ENCODE measurements at regions not wholly inside any gene's neighbourhood (a gene's known extent, or its start where the extent isn't known, plus 50 kb on each side); places are given as distances from the start of the nearest gene placed in this dataset.

DNA sequence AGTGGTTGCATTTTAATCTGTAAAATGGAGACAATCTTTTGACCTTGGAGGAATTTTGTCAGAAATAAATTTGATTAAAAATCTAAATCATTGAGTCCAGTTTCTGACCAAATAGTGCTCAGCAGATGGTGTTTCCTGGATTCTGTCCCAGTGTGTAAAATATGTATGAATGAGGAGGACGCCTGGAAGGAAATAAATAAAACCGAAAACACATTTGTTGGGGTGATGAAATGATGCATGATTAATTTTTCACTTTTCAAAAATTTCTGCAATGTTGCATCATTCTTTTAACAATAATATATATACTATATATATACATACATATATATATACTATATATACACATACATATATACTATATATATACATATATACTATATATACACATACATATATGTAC lies 261.1 kb upstream of the TRIB2 start:
- Histone ChIP-seq H3K27ac (no peak overlapping the region), H3K36me3 (no peaks in the 10 kb centered on the region), H3K4me1 (peaks cover 17% of the 10 kb centered on the region), H3K9me3 (no peaks in the 10 kb centered on the region), H3K4me3 (no peak overlapping the region), H3K27me3 (no peaks in the 10 kb centered on the region)
- DNase-seq (ENCODE audit: low spot score in 2 of 2): no peak
- TF ChIP-seq EP300 (IDR thresholded peaks at IDR 0.05): no peak
- no peak for TF ChIP-seq POLR2AphosphoS5 (IDR thresholded peaks at IDR 0.05)
- TF ChIP-seq, protein P1, sequence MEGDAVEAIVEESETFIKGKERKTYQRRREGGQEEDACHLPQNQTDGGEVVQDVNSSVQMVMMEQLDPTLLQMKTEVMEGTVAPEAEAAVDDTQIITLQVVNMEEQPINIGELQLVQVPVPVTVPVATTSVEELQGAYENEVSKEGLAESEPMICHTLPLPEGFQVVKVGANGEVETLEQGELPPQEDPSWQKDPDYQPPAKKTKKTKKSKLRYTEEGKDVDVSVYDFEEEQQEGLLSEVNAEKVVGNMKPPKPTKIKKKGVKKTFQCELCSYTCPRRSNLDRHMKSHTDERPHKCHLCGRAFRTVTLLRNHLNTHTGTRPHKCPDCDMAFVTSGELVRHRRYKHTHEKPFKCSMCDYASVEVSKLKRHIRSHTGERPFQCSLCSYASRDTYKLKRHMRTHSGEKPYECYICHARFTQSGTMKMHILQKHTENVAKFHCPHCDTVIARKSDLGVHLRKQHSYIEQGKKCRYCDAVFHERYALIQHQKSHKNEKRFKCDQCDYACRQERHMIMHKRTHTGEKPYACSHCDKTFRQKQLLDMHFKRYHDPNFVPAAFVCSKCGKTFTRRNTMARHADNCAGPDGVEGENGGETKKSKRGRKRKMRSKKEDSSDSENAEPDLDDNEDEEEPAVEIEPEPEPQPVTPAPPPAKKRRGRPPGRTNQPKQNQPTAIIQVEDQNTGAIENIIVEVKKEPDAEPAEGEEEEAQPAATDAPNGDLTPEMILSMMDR (IDR thresholded peaks at IDR 0.05): no peak
- no peak for TF ChIP-seq POLR2A (IDR thresholded peaks at IDR 0.05)
- 63% methylated on average over 2 of the region's 2 CpGs for WGBS

- peak overlapping the region; percentile 28 for H3K4me3 ChIP-seq
- peaks cover 17% of the 10 kb centered on the region for H3K4me1 ChIP-seq
- DNase-seq (ENCODE audit: low spot score in 2 of 2): peak; percentile 94 to 96
- 17% methylated on average over 7 of the region's 7 CpGs for WGBS
- TF ChIP-seq EP300 (IDR thresholded peaks at IDR 0.05): peak; percentile 66
- TF ChIP-seq POLR2AphosphoS5 (IDR thresholded peaks at IDR 0.05): peak; percentile 85 to 99 (median 97)
- TF ChIP-seq POLR2A (IDR thresholded peaks at IDR 0.05): no peak
- TF ChIP-seq, protein P1 (IDR thresholded peaks at IDR 0.05): no peak
- H3K9me3 ChIP-seq: no peaks in the 10 kb centered on the region
- peak overlapping the region; percentile 78 for H3K27ac ChIP-seq
- no peaks in the 10 kb centered on the region for H3K27me3 ChIP-seq
- no peaks in the 10 kb centered on the region for H3K36me3 ChIP-seq
These were observed 260.2 kb upstream of the TRIB2 start for GRCh38 chr2:12456293-12457106.

GRCh38 chr2:12457831-12458230 lies 258.9 kb upstream of the TRIB2 start:
- no peak overlapping the region for H3K4me3 ChIP-seq
- no peak for DNase-seq (ENCODE audit: low spot score in 2 of 2)
- no peaks in the 10 kb centered on the region for H3K9me3 ChIP-seq
- WGBS: 68% methylated on average over 3 of the region's 3 CpGs
- peaks cover 17% of the 10 kb centered on the region for H3K4me1 ChIP-seq
- H3K27me3 ChIP-seq: no peaks in the 10 kb centered on the region
- H3K36me3 ChIP-seq: no peaks in the 10 kb centered on the region
- H3K27ac ChIP-seq: no peak overlapping the region
- TF ChIP-seq, protein P1 (IDR thresholded peaks at IDR 0.05): no peak
- TF ChIP-seq EP300 (IDR thresholded peaks at IDR 0.05) (no peak), POLR2AphosphoS5 (IDR thresholded peaks at IDR 0.05) (no peak), POLR2A (IDR thresholded peaks at IDR 0.05) (no peak)

DNA sequence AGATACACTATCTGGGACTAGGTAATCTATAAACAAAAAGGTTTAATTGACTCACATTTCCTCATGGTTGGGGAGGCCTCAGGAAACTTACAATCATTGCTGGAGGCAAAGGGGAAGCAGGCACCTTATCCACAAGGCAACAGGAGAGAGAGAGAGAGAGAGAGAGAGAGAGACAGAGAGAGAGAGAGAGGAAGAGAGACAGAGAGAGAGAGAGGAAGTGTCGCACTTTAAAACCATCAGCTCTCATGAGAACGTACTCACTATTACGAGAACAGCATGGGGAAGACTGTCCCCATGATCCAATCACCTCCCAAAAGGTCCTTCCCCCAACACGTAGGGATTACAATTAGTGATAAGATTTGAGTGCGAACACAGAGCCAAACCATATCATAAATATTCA lies 253.5 kb upstream of the TRIB2 start:
- H3K9me3 ChIP-seq: no peaks in the 10 kb centered on the region
- no peak overlapping the region for H3K4me3 ChIP-seq
- TF ChIP-seq POLR2AphosphoS5 (IDR thresholded peaks at IDR 0.05) (no peak), EP300 (IDR thresholded peaks at IDR 0.05) (no peak), POLR2A (IDR thresholded peaks at IDR 0.05) (no peak)
- TF ChIP-seq, protein P1 (IDR thresholded peaks at IDR 0.05): no peak
- H3K36me3 ChIP-seq: no peaks in the 10 kb centered on the region
- H3K27me3 ChIP-seq: no peaks in the 10 kb centered on the region
- H3K4me1 ChIP-seq: no peaks in the 10 kb centered on the region
- H3K27ac ChIP-seq: no peak overlapping the region
- 71% methylated on average over 5 of the region's 5 CpGs for WGBS
- no peak for DNase-seq (ENCODE audit: low spot score in 2 of 2)

DNA sequence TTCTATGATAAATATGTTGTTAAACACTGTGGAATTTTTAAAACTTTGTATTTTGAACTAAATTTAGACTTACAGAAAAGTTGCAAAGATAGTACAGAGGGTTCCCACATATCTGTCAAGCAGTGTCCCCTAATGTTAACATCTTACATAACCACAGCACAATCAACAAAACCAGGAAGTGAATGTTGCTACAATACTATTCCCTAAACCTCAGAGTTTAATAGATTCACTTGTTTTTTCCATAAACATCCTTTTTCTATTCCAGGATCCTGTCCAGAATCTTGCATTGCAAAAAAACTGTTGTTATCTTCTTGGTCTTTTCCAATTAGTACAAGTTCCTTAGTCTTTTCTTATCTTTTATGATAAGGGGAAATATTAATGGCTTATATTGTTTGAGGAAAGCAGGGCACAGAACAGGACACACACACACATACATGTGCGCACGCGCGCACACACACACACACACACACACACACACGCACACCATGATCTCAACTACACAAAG lies 251.1 kb upstream of the TRIB2 start:
- no peaks in the 10 kb centered on the region for H3K36me3 ChIP-seq
- DNase-seq (ENCODE audit: low spot score in 2 of 2): no peak
- no peaks in the 10 kb centered on the region for H3K4me1 ChIP-seq
- no peaks in the 10 kb centered on the region for H3K9me3 ChIP-seq
- H3K4me3 ChIP-seq: no peak overlapping the region
- TF ChIP-seq, protein P1 (IDR thresholded peaks at IDR 0.05): no peak
- TF ChIP-seq POLR2AphosphoS5 (IDR thresholded peaks at IDR 0.05): no peak
- no peak for TF ChIP-seq EP300 (IDR thresholded peaks at IDR 0.05)
- no peak for TF ChIP-seq POLR2A (IDR thresholded peaks at IDR 0.05)
- H3K27ac ChIP-seq: no peak overlapping the region
- H3K27me3 ChIP-seq: no peaks in the 10 kb centered on the region
- WGBS: 72% methylated on average over 5 of the region's 5 CpGs

All from suprapubic skin (tissue), 4 donors.